Common myeloid progenitor, CD34-positive (primary cell): ENCODE measurements at regions not wholly inside any gene's neighbourhood (a gene's known extent, or its start where the extent isn't known, plus 50 kb on each side); places are given as distances from the start of the nearest gene placed in this dataset.

Source experiments
- CTCF ChIA-PET: fragments of 350-600 bp; sonication (Branson Sonifier 250); formaldehyde crosslinking; loops from one replicate; lab custom pipeline; 2021; ENCODE audit warnings: antibody characterized with exemption; lab: Charles Lee
- POLR2A ChIA-PET: fragments of 350-600 bp; sonication (Branson Sonifier 250); formaldehyde crosslinking; loops from one replicate; lab custom pipeline; 2021; ENCODE audit warnings: antibody characterized with exemption; lab: Charles Lee
- DNase-seq, 3 donors: peaks; one replicate each; pipeline versions ENCODE4 v3.0.0 to v3.0.0-alpha.2; 2013
- H3K27ac ChIP-seq, 2 experiments: 1 replicate in 1 of 2; 2 replicates in 1 of 2; pipeline ENCODE4 v1.7.0; 2013; ENCODE audit warnings: inconsistent platforms in 2 of 2, low read length in 2 of 2, mild to moderate bottlenecking in 2 of 2, low read depth in 1 of 2, moderate library complexity in 1 of 2; ENCODE audit not compliant: severe bottlenecking in 2 of 2, insufficient read depth in 1 of 2, poor library complexity in 1 of 2
- H3K27me3 ChIP-seq, 5 experiments: replicated peaks in 2 of 5; 1 replicate in 3 of 5; 2 replicates in 2 of 5; pipeline versions ENCODE4 v1.6.1 to v1.7.0; 2013; ENCODE audit warnings: low read length in 4 of 5, mild to moderate bottlenecking in 2 of 5, moderate library complexity in 2 of 5, inconsistent platforms in 1 of 5; ENCODE audit not compliant: insufficient read depth in 5 of 5, control insufficient read depth in 4 of 5
- H3K36me3 ChIP-seq, 4 experiments: 1 replicate in 2 of 4; 2 replicates in 2 of 4; pipeline versions ENCODE4 v1.6.1 to v1.7.0; 2013; ENCODE audit warnings: low read length in 3 of 4, control low read depth in 1 of 4, mild to moderate bottlenecking in 1 of 4; ENCODE audit not compliant: control insufficient read depth in 4 of 4, insufficient read depth in 4 of 4
- H3K4me1 ChIP-seq, 4 experiments: 1 replicate in 3 of 4; 2 replicates in 1 of 4; pipeline versions ENCODE4 v1.6.1 to v1.7.1; 2013; ENCODE audit warnings: low read length in 3 of 4, mild to moderate bottlenecking in 3 of 4, control low read depth in 1 of 4, inconsistent platforms in 1 of 4, moderate library complexity in 1 of 4; ENCODE audit not compliant: control insufficient read depth in 4 of 4, insufficient read depth in 4 of 4; ENCODE audit errors: control extremely low read depth in 1 of 4
- H3K4me3 ChIP-seq, 7 experiments: 1 replicate in 4 of 7; 2 replicates in 3 of 7; pipeline versions ENCODE4 v1.5.1 to v1.7.0; 2013; ENCODE audit warnings: mild to moderate bottlenecking in 7 of 7, low read length in 6 of 7, moderate library complexity in 6 of 7, inconsistent platforms in 2 of 7, low read depth in 2 of 7, control low read depth in 1 of 7; ENCODE audit not compliant: insufficient read depth in 4 of 7, control insufficient read depth in 1 of 7; ENCODE audit errors: extremely low read depth in 1 of 7
- H3K9me3 ChIP-seq, 5 experiments: 1 replicate in 4 of 5; 2 replicates in 1 of 5; pipeline versions ENCODE4 v1.6.1 to v1.7.1; 2013; ENCODE audit warnings: low read length in 4 of 5, mild to moderate bottlenecking in 2 of 5, inconsistent platforms in 1 of 5, low read depth in 1 of 5, moderate library complexity in 1 of 5; ENCODE audit not compliant: control insufficient read depth in 4 of 5, insufficient read depth in 2 of 5; ENCODE audit errors: control extremely low read depth in 1 of 5
- WGBS: methylation state at CpG from one replicate; pipeline ENCODE4 v1.1.5; 2013; ENCODE audit not compliant: insufficient coverage; 5-methylcytosine and 5-hydroxymethylcytosine counted together

GRCh38 chr19:31961667-31962066 lies 383.7 kb upstream of the ZNF507 start:
- ChIA-PET POLR2A (no interaction called here), CTCF (no interaction called here)
- WGBS, result 0% methylated on average over 1 of the region's 3 CpGs
- Histone ChIP-seq H3K9me3 (no peaks in the 10 kb centered on the region), H3K36me3 (no peaks in the 10 kb centered on the region), H3K27ac (no peak overlapping the region), H3K4me1 (no peaks in the 10 kb centered on the region), H3K27me3 (peaks cover 0 to 5% (median 0%) of the 10 kb centered on the region in 5 experiments), H3K4me3 (no peak overlapping the region)
- DNase-seq, result no peak

- no peak overlapping the region for H3K4me3 ChIP-seq
- H3K36me3 ChIP-seq, result no peaks in the 10 kb centered on the region
- no peak overlapping the region for H3K27ac ChIP-seq
- peaks cover 0 to 3% (median 0%) of the 10 kb centered on the region in 5 experiments for H3K27me3 ChIP-seq
- 56% methylated on average over 2 of the region's 5 CpGs for WGBS
- DNase-seq, result no peak
- ChIA-PET CTCF (no interaction called here), POLR2A (no interaction called here)
- H3K9me3 ChIP-seq, result no peaks in the 10 kb centered on the region
- no peaks in the 10 kb centered on the region for H3K4me1 ChIP-seq
Observed at GRCh38 chr19:31962561-31962996, 382.8 kb upstream of the ZNF507 start.

- CTCF ChIA-PET, result interaction anchor here (0.8 kb wide), 1 partner anchor 222 kb away, joined by 3 read pairs; no protein-coding TSS in a partner anchor
- WGBS, result 100% methylated on average over 3 of the region's 4 CpGs
Observed at GRCh38 chr19:31963746-31964145, 381.7 kb upstream of the ZNF507 start.

GRCh38 chr19:31969016-31969415 lies 376.4 kb upstream of the ZNF507 start:
- DNase-seq, result no peak
- no peaks in the 10 kb centered on the region for H3K4me1 ChIP-seq
- H3K36me3 ChIP-seq, result no peaks in the 10 kb centered on the region
- no peaks in the 10 kb centered on the region for H3K27me3 ChIP-seq
- ChIA-PET CTCF (no interaction called here), POLR2A (no interaction called here)
- no peaks in the 10 kb centered on the region for H3K9me3 ChIP-seq
- WGBS, result 94% methylated on average over 5 of the region's 5 CpGs
- no peak overlapping the region for H3K27ac ChIP-seq
- H3K4me3 ChIP-seq, result no peak overlapping the region

More at GRCh38 chr19:31963746-31964145, 381.7 kb upstream of the ZNF507 start:
- Histone ChIP-seq H3K27me3 (peaks cover 0 to 3% (median 0%) of the 10 kb centered on the region in 5 experiments), H3K4me1 (no peaks in the 10 kb centered on the region), H3K36me3 (no peaks in the 10 kb centered on the region), H3K9me3 (no peaks in the 10 kb centered on the region), H3K27ac (no peak overlapping the region), H3K4me3 (no peak overlapping the region)
- no peak for DNase-seq
- POLR2A ChIA-PET, result no interaction called here

GRCh38 chr19:31970027-31970461 lies 375.4 kb upstream of the ZNF507 start:
- 100% methylated on average over 2 of the region's 2 CpGs for WGBS
- Histone ChIP-seq H3K4me1 (no peaks in the 10 kb centered on the region), H3K4me3 (no peak overlapping the region), H3K9me3 (no peaks in the 10 kb centered on the region), H3K27me3 (no peaks in the 10 kb centered on the region), H3K27ac (no peak overlapping the region), H3K36me3 (no peaks in the 10 kb centered on the region)
- no peak for DNase-seq
- POLR2A ChIA-PET, result no interaction called here
- CTCF ChIA-PET, result no interaction called here

- POLR2A ChIA-PET, result no interaction called here
- no peaks in the 10 kb centered on the region for H3K27me3 ChIP-seq
Observed at GRCh38 chr19:31974290-31974689, 371.1 kb upstream of the ZNF507 start.

GRCh38 chr19:31974941-31975340 lies 370.5 kb upstream of the ZNF507 start:
- ChIA-PET POLR2A (no interaction called here), CTCF (no interaction called here)
- 100% methylated on average over 4 of the region's 4 CpGs for WGBS
- H3K27ac ChIP-seq, result no peak overlapping the region
- no peaks in the 10 kb centered on the region for H3K36me3 ChIP-seq
- DNase-seq, result no peak
- H3K4me1 ChIP-seq, result no peaks in the 10 kb centered on the region
- H3K9me3 ChIP-seq, result no peaks in the 10 kb centered on the region
- no peak overlapping the region for H3K4me3 ChIP-seq
- no peaks in the 10 kb centered on the region for H3K27me3 ChIP-seq

More at GRCh38 chr19:31974290-31974689, 371.1 kb upstream of the ZNF507 start:
- CTCF ChIA-PET, result no interaction called here
- Histone ChIP-seq H3K9me3 (no peaks in the 10 kb centered on the region), H3K4me3 (no peak overlapping the region), H3K36me3 (no peaks in the 10 kb centered on the region), H3K27ac (no peak overlapping the region), H3K4me1 (no peaks in the 10 kb centered on the region)
- WGBS, result 100% methylated on average over 4 of the region's 4 CpGs
- no peak for DNase-seq
